Upper lobe of left lung (tissue), 6 donors: ENCODE measurements at regions not wholly inside any gene's neighbourhood (a gene's known extent, or its start where the extent isn't known, plus 50 kb on each side); places are given as distances from the start of the nearest gene placed in this dataset.
A peak's percentile ranks its signal among the peaks of the same experiment; 100 is the strongest.

Experiments used
- ATAC-seq, 2 donors: fragments of 200-7000 bp; cut with Tn5 transposase; one replicate each; pipeline ENCODE4 v1.9.1; 2022; ENCODE audit warnings: mild to moderate bottlenecking in 2 of 2, moderate library complexity in 2 of 2; ENCODE audit not compliant: low FRiP score in 2 of 2
- DNase-seq, 2 donors: peaks; one replicate each; pipeline ENCODE4 v3.0.0-alpha.2; 2019 to 2020
- H3K27ac ChIP-seq, 4 donors: fragments of 200-600 bp; sonication (generic); one replicate each; pipeline ENCODE4 v1.5.1; 2016 to 2019
- H3K27me3 ChIP-seq, 4 donors: fragments of 200-600 bp; sonication (generic); one replicate each; pipeline ENCODE4 v1.5.1; 2017 to 2019
- H3K36me3 ChIP-seq, 4 donors: fragments of 200-600 bp; sonication (generic); one replicate each; pipeline ENCODE4 v1.5.1; 2016 to 2019
- H3K4me1 ChIP-seq, 4 donors: fragments of 200-600 bp; sonication (generic); one replicate each; pipeline ENCODE4 v1.5.1; 2018 to 2019
- H3K4me3 ChIP-seq, 4 donors: fragments of 200-600 bp; sonication (generic); one replicate each; pipeline ENCODE4 v1.5.1; 2017 to 2019; ENCODE audit warnings: mild to moderate bottlenecking in 2 of 4, moderate library complexity in 1 of 4
- H3K9me3 ChIP-seq, 4 donors: fragments of 200-600 bp; sonication (generic); one replicate each; pipeline ENCODE4 v1.5.1; 2018 to 2019
- CTCF ChIP-seq, 6 experiments: fragments of 450-650 bp in 4 of 6; fragments of 200-600 bp in 2 of 6; sonication (generic) in 2 of 6; IDR thresholded peaks; one replicate each; pipeline ENCODE4 v1.5.1; 2016 to 2019; ENCODE audit warnings: antibody characterized with exemption in 6 of 6
- EP300 ChIP-seq, 4 donors: sonication (generic); formaldehyde crosslinking; IDR thresholded peaks; one replicate each; pipeline ENCODE4 v1.5.1; 2017; ENCODE audit warnings: antibody characterized with exemption in 4 of 4, control low read depth in 2 of 4
- POLR2A ChIP-seq, 4 donors: fragments of 450-650 bp; IDR thresholded peaks; one replicate each; pipeline ENCODE4 v1.5.1; 2016 to 2017; ENCODE audit warnings: antibody characterized with exemption in 4 of 4, mild to moderate bottlenecking in 2 of 4
- POLR2AphosphoS5 ChIP-seq, 2 donors: sonication (generic); formaldehyde crosslinking; IDR thresholded peaks; one replicate each; pipeline ENCODE4 v1.5.1; 2017; ENCODE audit warnings: antibody characterized with exemption in 2 of 2
- WGBS, 2 donors: methylation state at CpG; one replicate each; pipeline ENCODE4 v1.1.5; 2017 to 2018; 5-methylcytosine and 5-hydroxymethylcytosine counted together
- donor health status: DM: no; HTN: no; CAD: no; lungs with moderate emphysema.
- donor health status: DM: no; HTN: yes; CAD: no; lungs with severe emphysema.

- TF ChIP-seq POLR2A (IDR thresholded peaks at IDR 0.05) (no peak), CTCF (IDR thresholded peaks at IDR 0.05) (no peak), POLR2AphosphoS5 (IDR thresholded peaks at IDR 0.05) (no peak), EP300 (IDR thresholded peaks at IDR 0.05) (no peak)
- no peaks in the 10 kb centered on the region for H3K27me3 ChIP-seq
- no peak for DNase-seq
- no peaks in the 10 kb centered on the region for H3K9me3 ChIP-seq
- ATAC-seq, result no peak
- peaks cover 0 to 10% (median 3%) of the 10 kb centered on the region in 4 donors for H3K4me1 ChIP-seq
- no peak overlapping the region for H3K4me3 ChIP-seq
- WGBS, 2 donors, result 86 to 89% methylated on average over 3 of the region's 3 CpGs
- no peak overlapping the region for H3K27ac ChIP-seq
- H3K36me3 ChIP-seq, result no peaks in the 10 kb centered on the region
Measured at GRCh38 chr7:116348346-116348745, 138.0 kb downstream of the TES start.

- DNase-seq, result peak in 1 of 2 donors; percentile 14
- Histone ChIP-seq H3K27ac (peak overlapping the region; percentile 9 to 81 (median 64)), H3K9me3 (no peaks in the 10 kb centered on the region), H3K36me3 (no peaks in the 10 kb centered on the region), H3K27me3 (no peaks in the 10 kb centered on the region), H3K4me3 (no peak overlapping the region), H3K4me1 (peaks cover 35 to 38% (median 36%) of the 10 kb centered on the region in 4 donors)
- no peak for TF ChIP-seq CTCF (IDR thresholded peaks at IDR 0.05)
- TF ChIP-seq POLR2AphosphoS5 (IDR thresholded peaks at IDR 0.05), result no peak
- TF ChIP-seq POLR2A (IDR thresholded peaks at IDR 0.05), result no peak
- TF ChIP-seq EP300 (IDR thresholded peaks at IDR 0.05), result no peak
- WGBS, 2 donors, result 94 to 97% methylated on average over 6 of the region's 6 CpGs
- no peak for ATAC-seq
Measured at GRCh38 chr7:116351966-116352365, 141.6 kb downstream of the TES start.

GRCh38 chr7:116353647-116354046 is 143.3 kb downstream of the TES start:
- Histone ChIP-seq H3K27me3 (no peaks in the 10 kb centered on the region), H3K36me3 (no peaks in the 10 kb centered on the region), H3K4me3 (no peak overlapping the region), H3K27ac (peak overlapping the region; percentile 76 to 81 (median 78)), H3K4me1 (peaks cover 39 to 51% (median 44%) of the 10 kb centered on the region in 4 donors), H3K9me3 (no peaks in the 10 kb centered on the region)
- no peak for TF ChIP-seq POLR2A (IDR thresholded peaks at IDR 0.05)
- TF ChIP-seq POLR2AphosphoS5 (IDR thresholded peaks at IDR 0.05), result peak; percentile 21 to 23
- TF ChIP-seq EP300 (IDR thresholded peaks at IDR 0.05), result peak in 1 of 4 donors; percentile 5
- WGBS, 2 donors, result 56 to 71% methylated on average over 2 of the region's 2 CpGs
- DNase-seq, result peak in 1 of 2 donors; percentile 45
- ATAC-seq, result peak in 1 of 2 donors; percentile 29

DNA sequence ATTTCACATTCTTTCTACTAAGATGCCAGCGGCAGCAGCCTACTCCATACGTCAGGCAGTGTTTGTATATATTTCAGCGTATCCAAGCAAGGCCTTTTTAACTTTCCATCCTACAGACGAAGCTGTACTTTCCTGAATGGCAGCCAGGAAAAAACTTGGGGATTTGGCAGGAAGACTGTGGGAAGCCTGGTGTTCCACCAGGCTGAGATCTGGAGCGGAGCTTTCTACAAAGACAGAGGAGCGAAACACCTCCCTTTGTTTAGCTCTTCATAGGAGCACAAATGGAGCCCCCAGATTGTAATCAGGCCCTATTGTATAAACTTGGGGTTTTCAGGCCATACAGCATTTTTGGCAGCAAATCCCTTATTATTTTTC is 143.8 kb downstream of the TES start:
- no peaks in the 10 kb centered on the region for H3K27me3 ChIP-seq
- no peaks in the 10 kb centered on the region for H3K9me3 ChIP-seq
- peak overlapping the region in 1 of 4 donors; percentile 1 for H3K4me3 ChIP-seq
- TF ChIP-seq CTCF (IDR thresholded peaks at IDR 0.05), result peak in 2 of 6 experiments; percentile 13 to 16
- no peak for TF ChIP-seq POLR2A (IDR thresholded peaks at IDR 0.05)
- WGBS, 2 donors, result 40 to 53% methylated on average over 6 of the region's 6 CpGs
- no peak for DNase-seq
- peaks cover 39 to 51% (median 44%) of the 10 kb centered on the region in 4 donors for H3K4me1 ChIP-seq
- ATAC-seq, result peak in 1 of 2 donors; percentile 58
- no peaks in the 10 kb centered on the region for H3K36me3 ChIP-seq
- H3K27ac ChIP-seq, result peak overlapping the region; percentile 76 to 81 (median 78)

DNA sequence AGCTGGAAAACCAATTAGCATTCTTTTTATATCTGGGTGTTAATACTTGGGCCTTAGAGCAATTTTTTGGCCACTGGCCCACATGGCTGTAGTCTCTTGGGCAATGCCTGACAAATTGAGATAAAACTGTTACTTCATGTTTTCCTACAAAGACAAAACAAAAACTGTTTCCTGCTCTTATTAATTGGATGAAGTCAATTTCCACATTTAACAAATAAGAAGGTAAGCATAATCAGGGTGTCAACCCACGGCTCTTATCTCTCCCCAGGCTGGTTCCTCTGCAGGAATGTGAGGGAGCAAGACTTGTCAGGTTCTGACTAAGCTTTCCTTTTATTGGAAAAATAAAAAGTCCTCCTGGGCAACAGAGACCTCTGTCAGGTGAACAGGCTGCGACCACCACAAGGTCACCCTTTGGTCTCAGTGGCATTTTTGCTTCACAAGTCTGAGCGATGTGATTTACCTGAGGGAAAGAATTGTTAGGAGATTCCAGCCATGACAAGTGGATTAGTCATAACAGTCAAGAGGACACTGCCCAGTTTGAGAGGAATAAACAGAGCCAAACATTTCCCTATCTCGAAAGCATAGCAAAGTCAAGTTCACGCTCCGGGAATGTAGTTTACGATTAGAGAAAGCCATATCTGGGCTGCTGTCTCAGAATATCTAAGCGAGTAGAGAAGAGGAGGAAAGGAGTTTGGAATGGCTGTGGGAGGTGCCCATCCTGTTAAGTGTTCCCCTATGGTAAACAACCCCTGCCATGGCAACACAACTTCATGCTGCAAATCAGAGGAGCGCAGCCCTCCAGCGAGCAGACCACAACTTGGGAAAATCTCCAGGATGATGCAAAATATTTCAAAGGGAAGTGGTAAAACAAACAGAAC is 144.4 kb downstream of the TES start:
- Histone ChIP-seq H3K27me3 (no peaks in the 10 kb centered on the region), H3K36me3 (no peaks in the 10 kb centered on the region), H3K27ac (peak overlapping the region; percentile 76 to 81 (median 78)), H3K4me3 (peak overlapping the region in 2 of 4 donors; percentile 16 to 26), H3K9me3 (no peaks in the 10 kb centered on the region), H3K4me1 (peaks cover 39 to 51% (median 44%) of the 10 kb centered on the region in 4 donors)
- TF ChIP-seq POLR2AphosphoS5 (IDR thresholded peaks at IDR 0.05) (peak; percentile 67 to 68), CTCF (IDR thresholded peaks at IDR 0.05) (no peak), EP300 (IDR thresholded peaks at IDR 0.05) (peak in 3 of 4 donors; percentile 34 to 94 (median 74)), POLR2A (IDR thresholded peaks at IDR 0.05) (peak in 1 of 4 donors; percentile 31)
- WGBS, 2 donors, result 7 to 18% methylated on average over 10 of the region's 10 CpGs
- ATAC-seq (peak; percentile 91 to 96), DNase-seq (peak in 1 of 2 donors; percentile 68)
